ENCODE measurements at regions not wholly inside any gene's neighbourhood (a gene's known extent, or its start where the extent isn't known, plus 50 kb on each side); places are given as distances from the start of the nearest gene placed in this dataset.

- no peaks in the 10 kb centered on the region for H3K4me1 ChIP-seq (ENCODE audit: insufficient read depth)
- H2AFZ ChIP-seq = no peak overlapping the region
- H3K4me3 ChIP-seq = no peak overlapping the region
- TF ChIP-seq EZH2 (IDR thresholded peaks at IDR 0.05; ENCODE audit: borderline replicate concordance) (no peak), CTCF (IDR thresholded peaks at IDR 0.05; ENCODE audit: poor library complexity) (no peak), EZH2phosphoT487 (IDR thresholded peaks at IDR 0.05; ENCODE audit: low read depth, severe bottlenecking, unreplicated experiment) (no peak)
- no peaks in the 10 kb centered on the region for H3K27me3 ChIP-seq
- H3K79me2 ChIP-seq = no peaks in the 10 kb centered on the region
- 89% methylated on average over 5 of the region's 5 CpGs for WGBS (ENCODE audit: low lambda C conversion rate, missing lambda C conversion rate)
- no peak overlapping the region for H3K27ac ChIP-seq
- H3K9me2 ChIP-seq (replicated peaks; ENCODE audit: insufficient read depth) = no peaks in the 10 kb centered on the region
- no peaks in the 10 kb centered on the region for H3K36me3 ChIP-seq (replicated peaks; ENCODE audit: insufficient read depth, low read depth)
- no peak overlapping the region for H3K4me2 ChIP-seq
- H4K20me1 ChIP-seq (ENCODE audit: insufficient read depth, poor library complexity, severe bottlenecking) = no peaks in the 10 kb centered on the region
- no peak for DNase-seq (ENCODE audit: low spot score)
- no peaks in the 10 kb centered on the region for H3K9me3 ChIP-seq (ENCODE audit: low read depth)
Measured at GRCh38 chr1:14303011-14303410, 295.5 kb upstream of the KAZN start.

GRCh38 chr1:14304381-14304865, 294.1 kb upstream of the KAZN start:
- 70% methylated on average over 7 of the region's 7 CpGs for WGBS (ENCODE audit: low lambda C conversion rate, missing lambda C conversion rate)

GRCh38 chr1:14308460-14308859, 290.0 kb upstream of the KAZN start:
- Histone ChIP-seq H3K4me3 (no peak overlapping the region), H3K4me1 (ENCODE audit: insufficient read depth) (no peaks in the 10 kb centered on the region), H4K20me1 (ENCODE audit: insufficient read depth, poor library complexity, severe bottlenecking) (no peaks in the 10 kb centered on the region), H3K9me3 (ENCODE audit: low read depth) (no peaks in the 10 kb centered on the region), H3K27ac (no peak overlapping the region), H3K79me2 (no peaks in the 10 kb centered on the region), H2AFZ (no peak overlapping the region), H3K4me2 (no peak overlapping the region), H3K9me2 (replicated peaks; ENCODE audit: insufficient read depth) (no peaks in the 10 kb centered on the region), H3K36me3 (replicated peaks; ENCODE audit: insufficient read depth, low read depth) (no peaks in the 10 kb centered on the region), H3K27me3 (no peaks in the 10 kb centered on the region)
- TF ChIP-seq EZH2phosphoT487 (IDR thresholded peaks at IDR 0.05; ENCODE audit: low read depth, severe bottlenecking, unreplicated experiment) (no peak), EZH2 (IDR thresholded peaks at IDR 0.05; ENCODE audit: borderline replicate concordance) (no peak), CTCF (IDR thresholded peaks at IDR 0.05; ENCODE audit: poor library complexity) (no peak)
- WGBS (ENCODE audit: low lambda C conversion rate, missing lambda C conversion rate) = 95% methylated on average over 2 of the region's 2 CpGs
- no peak for DNase-seq (ENCODE audit: low spot score)

More at GRCh38 chr1:14304381-14304865, 294.1 kb upstream of the KAZN start:
- no peak overlapping the region for H2AFZ ChIP-seq
- no peaks in the 10 kb centered on the region for H3K36me3 ChIP-seq (replicated peaks; ENCODE audit: insufficient read depth, low read depth)
- H3K4me1 ChIP-seq (ENCODE audit: insufficient read depth) = no peaks in the 10 kb centered on the region
- peak; percentile 31 for DNase-seq (ENCODE audit: low spot score)
- no peaks in the 10 kb centered on the region for H3K9me3 ChIP-seq (ENCODE audit: low read depth)
- no peaks in the 10 kb centered on the region for H3K27me3 ChIP-seq
- H3K4me2 ChIP-seq = no peak overlapping the region
- H3K9me2 ChIP-seq (replicated peaks; ENCODE audit: insufficient read depth) = no peaks in the 10 kb centered on the region
- peak overlapping the region; percentile 29 for H3K27ac ChIP-seq
- TF ChIP-seq CTCF (IDR thresholded peaks at IDR 0.05; ENCODE audit: poor library complexity) = no peak
- TF ChIP-seq EZH2 (IDR thresholded peaks at IDR 0.05; ENCODE audit: borderline replicate concordance) = no peak
- TF ChIP-seq EZH2phosphoT487 (IDR thresholded peaks at IDR 0.05; ENCODE audit: low read depth, severe bottlenecking, unreplicated experiment) = no peak
- no peaks in the 10 kb centered on the region for H4K20me1 ChIP-seq (ENCODE audit: insufficient read depth, poor library complexity, severe bottlenecking)
- H3K79me2 ChIP-seq = no peaks in the 10 kb centered on the region
- no peak overlapping the region for H3K4me3 ChIP-seq

GRCh38 chr1:14309984-14310383, 288.5 kb upstream of the KAZN start:
- TF ChIP-seq CTCF (IDR thresholded peaks at IDR 0.05; ENCODE audit: poor library complexity) = no peak
- TF ChIP-seq EZH2phosphoT487 (IDR thresholded peaks at IDR 0.05; ENCODE audit: low read depth, severe bottlenecking, unreplicated experiment) = no peak
- TF ChIP-seq EZH2 (IDR thresholded peaks at IDR 0.05; ENCODE audit: borderline replicate concordance) = no peak
- Histone ChIP-seq H3K4me3 (no peak overlapping the region), H3K4me2 (no peak overlapping the region), H3K27me3 (no peaks in the 10 kb centered on the region), H2AFZ (no peak overlapping the region), H3K27ac (no peak overlapping the region), H3K79me2 (no peaks in the 10 kb centered on the region), H4K20me1 (ENCODE audit: insufficient read depth, poor library complexity, severe bottlenecking) (no peaks in the 10 kb centered on the region), H3K9me3 (ENCODE audit: low read depth) (no peaks in the 10 kb centered on the region), H3K9me2 (replicated peaks; ENCODE audit: insufficient read depth) (no peaks in the 10 kb centered on the region), H3K4me1 (ENCODE audit: insufficient read depth) (no peaks in the 10 kb centered on the region), H3K36me3 (replicated peaks; ENCODE audit: insufficient read depth, low read depth) (no peaks in the 10 kb centered on the region)
- no peak for DNase-seq (ENCODE audit: low spot score)
- WGBS (ENCODE audit: low lambda C conversion rate, missing lambda C conversion rate) = 95% methylated on average over 3 of the region's 3 CpGs

Data from hepatocyte (in vitro differentiated cells).